ENCODE measurements at regions not wholly inside any gene's neighbourhood (a gene's known extent, or its start where the extent isn't known, plus 50 kb on each side); places are given as distances from the start of the nearest gene placed in this dataset.
"Not testable (repeated sequence)": the region's sequence is repeated elsewhere in the genome, so short reads cannot be mapped to it uniquely, and the experiment has no call there.

DNA sequence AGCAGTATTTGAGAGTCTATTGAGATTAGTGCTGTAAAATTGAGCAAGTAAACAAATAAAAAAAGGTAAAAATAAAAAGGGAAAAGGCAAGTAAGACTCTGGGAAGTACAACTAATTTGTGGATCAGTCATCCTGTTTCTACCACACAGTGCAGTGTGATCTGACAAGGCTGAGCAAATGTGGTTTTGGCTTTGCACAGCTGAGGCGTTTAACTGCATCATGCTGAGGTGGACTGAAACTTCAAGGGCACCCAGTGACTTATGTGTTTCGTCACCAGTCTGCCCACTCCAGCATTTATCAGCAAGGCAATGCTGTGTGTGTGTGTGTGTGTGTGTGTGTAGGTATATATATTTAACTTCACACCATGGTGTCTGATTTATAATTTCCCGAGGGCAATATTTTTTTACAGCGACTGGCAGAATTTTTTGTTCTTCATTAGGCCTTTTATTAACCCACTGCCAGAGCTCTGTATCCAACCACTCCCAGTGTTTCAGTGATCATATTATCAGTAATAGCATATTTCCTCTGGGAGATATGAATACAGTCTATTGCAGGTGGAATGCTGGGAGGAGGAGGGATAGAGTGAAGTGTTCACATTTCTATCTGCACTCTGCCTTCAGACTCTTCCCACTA is 131.5 kb upstream of the SATB1 start:
- Histone ChIP-seq H3K9ac (ENCODE audit: low read depth, low read length) (no peak overlapping the region), H3K9me3 (ENCODE audit: control insufficient read depth, insufficient read depth, low read length) (no peaks in the 10 kb centered on the region), H3K4me1 (ENCODE audit: control insufficient read depth, insufficient read depth, low read length) (peaks cover 9% of the 10 kb centered on the region), H3K27ac (ENCODE audit: low read depth, low read length) (no peak overlapping the region), H3K27me3 (ENCODE audit: control insufficient read depth, insufficient read depth, low read length) (no peaks in the 10 kb centered on the region), H3K4me3 (ENCODE audit: low read depth, low read length) (no peak overlapping the region), H3K36me3 (ENCODE audit: control insufficient read depth, insufficient read depth, low read length) (no peaks in the 10 kb centered on the region)

GRCh38 chr3:18556001-18556408 is 130.9 kb upstream of the SATB1 start:
- H3K9me3 ChIP-seq (ENCODE audit: control insufficient read depth, insufficient read depth, low read length), result no peaks in the 10 kb centered on the region
- H3K4me1 ChIP-seq (ENCODE audit: control insufficient read depth, insufficient read depth, low read length), result peaks cover 9% of the 10 kb centered on the region
- no peak overlapping the region for H3K27ac ChIP-seq (ENCODE audit: low read depth, low read length)
- no peak overlapping the region for H3K9ac ChIP-seq (ENCODE audit: low read depth, low read length)
- no peak overlapping the region for H3K4me3 ChIP-seq (ENCODE audit: low read depth, low read length)
- H3K27me3 ChIP-seq (ENCODE audit: control insufficient read depth, insufficient read depth, low read length), result no peaks in the 10 kb centered on the region
- H3K36me3 ChIP-seq (ENCODE audit: control insufficient read depth, insufficient read depth, low read length), result no peaks in the 10 kb centered on the region

DNA sequence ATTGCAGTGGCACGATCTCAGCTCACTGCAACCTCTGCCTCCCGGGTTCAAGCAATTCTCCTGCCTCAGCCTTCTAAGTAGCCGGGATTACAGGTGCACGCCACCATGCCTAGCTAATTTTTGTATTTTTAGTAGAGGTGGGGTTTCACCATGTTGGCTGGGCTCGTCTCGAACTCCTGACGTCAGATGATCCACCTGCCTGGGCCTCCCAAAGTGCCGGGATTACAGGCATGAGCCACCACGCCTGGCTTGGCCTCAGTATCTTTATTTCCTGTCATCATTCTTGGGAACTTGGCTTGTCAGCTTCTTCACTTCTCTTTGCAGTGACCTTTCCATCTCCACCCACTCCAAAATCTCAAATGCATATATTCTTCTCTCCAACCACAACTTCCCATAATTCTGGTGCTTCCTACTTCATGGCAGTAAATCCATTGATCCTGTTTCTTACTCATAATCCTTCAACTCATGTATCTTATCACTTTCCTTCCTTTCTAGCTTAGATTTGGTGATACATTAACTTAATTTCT is 127.5 kb upstream of the SATB1 start:
- not testable (repeated sequence) for H3K27ac ChIP-seq (ENCODE audit: low read depth, low read length); H3K4me1 ChIP-seq (ENCODE audit: control insufficient read depth, insufficient read depth, low read length); H3K27me3 ChIP-seq (ENCODE audit: control insufficient read depth, insufficient read depth, low read length); H3K9ac ChIP-seq (ENCODE audit: low read depth, low read length); H3K4me3 ChIP-seq (ENCODE audit: low read depth, low read length); H3K9me3 ChIP-seq (ENCODE audit: control insufficient read depth, insufficient read depth, low read length); H3K36me3 ChIP-seq (ENCODE audit: control insufficient read depth, insufficient read depth, low read length)

DNA sequence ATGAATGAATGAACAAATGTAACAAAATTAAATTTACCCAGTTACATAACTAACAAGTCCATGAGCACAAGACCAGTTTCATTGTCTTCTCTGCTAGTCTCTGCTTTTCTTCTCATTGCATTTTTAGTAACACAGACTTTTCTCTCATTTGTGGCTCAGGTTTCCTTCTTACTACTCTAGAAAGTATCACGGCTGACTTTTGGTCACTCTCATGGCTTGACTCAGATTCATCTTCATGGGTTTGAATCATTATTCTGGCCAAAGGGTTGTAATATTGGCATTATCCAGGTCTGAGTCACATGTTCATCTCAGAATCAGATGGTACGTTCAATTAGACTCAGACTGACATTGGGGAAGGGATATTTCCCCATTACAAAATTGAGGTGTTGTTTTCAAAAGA is 121.5 kb upstream of the SATB1 start:
- Histone ChIP-seq H3K27ac (ENCODE audit: low read depth, low read length) (no peak overlapping the region), H3K4me1 (ENCODE audit: control insufficient read depth, insufficient read depth, low read length) (no peaks in the 10 kb centered on the region), H3K36me3 (ENCODE audit: control insufficient read depth, insufficient read depth, low read length) (no peaks in the 10 kb centered on the region), H3K9me3 (ENCODE audit: control insufficient read depth, insufficient read depth, low read length) (no peaks in the 10 kb centered on the region), H3K27me3 (ENCODE audit: control insufficient read depth, insufficient read depth, low read length) (no peaks in the 10 kb centered on the region), H3K9ac (ENCODE audit: low read depth, low read length) (no peak overlapping the region), H3K4me3 (ENCODE audit: low read depth, low read length) (no peak overlapping the region)

DNA sequence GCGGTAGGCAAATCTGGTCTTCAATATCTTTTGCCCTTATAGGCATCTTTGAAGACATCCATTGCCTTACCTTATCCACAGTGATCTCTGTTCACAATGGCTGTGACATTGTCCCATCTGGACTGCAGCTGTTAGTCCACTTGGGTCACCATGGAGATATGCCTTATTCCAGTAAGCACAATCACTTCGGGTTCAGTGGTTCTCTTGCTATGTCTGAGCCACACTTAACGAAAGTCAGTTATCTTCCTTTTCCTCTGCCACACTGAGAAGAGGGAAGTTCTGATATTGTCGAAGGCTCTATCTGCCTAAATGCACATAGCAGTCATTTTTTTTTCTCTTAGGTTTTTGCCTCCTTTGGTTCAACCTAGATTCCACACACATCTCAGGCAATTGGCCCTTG is 119.0 kb upstream of the SATB1 start:
- Histone ChIP-seq H3K9ac (ENCODE audit: low read depth, low read length) (no peak overlapping the region), H3K36me3 (ENCODE audit: control insufficient read depth, insufficient read depth, low read length) (no peaks in the 10 kb centered on the region), H3K27me3 (ENCODE audit: control insufficient read depth, insufficient read depth, low read length) (no peaks in the 10 kb centered on the region), H3K4me1 (ENCODE audit: control insufficient read depth, insufficient read depth, low read length) (no peaks in the 10 kb centered on the region), H3K9me3 (ENCODE audit: control insufficient read depth, insufficient read depth, low read length) (no peaks in the 10 kb centered on the region), H3K4me3 (ENCODE audit: low read depth, low read length) (no peak overlapping the region), H3K27ac (ENCODE audit: low read depth, low read length) (no peak overlapping the region)

- H3K4me1 ChIP-seq (ENCODE audit: control insufficient read depth, insufficient read depth, low read length), result no peaks in the 10 kb centered on the region
- H3K27ac ChIP-seq (ENCODE audit: low read depth, low read length), result no peak overlapping the region
- no peaks in the 10 kb centered on the region for H3K27me3 ChIP-seq (ENCODE audit: control insufficient read depth, insufficient read depth, low read length)
These were observed 113.5 kb upstream of the SATB1 start for GRCh38 chr3:18538463-18539230.

DNA sequence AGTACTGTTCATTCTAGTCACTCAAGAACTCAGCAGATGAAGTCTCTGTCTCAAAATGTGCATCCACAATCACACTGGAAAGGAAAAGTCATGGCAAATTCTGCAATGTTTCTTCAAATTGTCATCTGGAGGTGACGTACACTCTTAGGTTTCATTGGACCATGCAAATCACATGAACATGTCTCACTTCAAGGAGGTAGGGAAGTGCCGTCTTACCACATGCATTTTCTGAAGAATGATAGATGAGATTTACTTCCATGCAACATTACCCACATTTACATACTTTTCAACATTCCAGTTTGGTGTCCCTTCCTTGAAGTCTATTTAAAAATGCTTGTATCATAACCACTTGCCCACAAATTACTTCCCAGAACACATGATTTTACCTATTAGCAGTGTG is 107.9 kb upstream of the SATB1 start:
- Histone ChIP-seq H3K9ac (ENCODE audit: low read depth, low read length) (no peak overlapping the region), H3K27me3 (ENCODE audit: control insufficient read depth, insufficient read depth, low read length) (no peaks in the 10 kb centered on the region), H3K36me3 (ENCODE audit: control insufficient read depth, insufficient read depth, low read length) (no peaks in the 10 kb centered on the region), H3K4me1 (ENCODE audit: control insufficient read depth, insufficient read depth, low read length) (no peaks in the 10 kb centered on the region), H3K4me3 (ENCODE audit: low read depth, low read length) (no peak overlapping the region), H3K9me3 (ENCODE audit: control insufficient read depth, insufficient read depth, low read length) (no peaks in the 10 kb centered on the region), H3K27ac (ENCODE audit: low read depth, low read length) (no peak overlapping the region)

More at GRCh38 chr3:18538463-18539230, 113.5 kb upstream of the SATB1 start:
- no peaks in the 10 kb centered on the region for H3K9me3 ChIP-seq (ENCODE audit: control insufficient read depth, insufficient read depth, low read length)
- H3K4me3 ChIP-seq (ENCODE audit: low read depth, low read length), result no peak overlapping the region
- H3K36me3 ChIP-seq (ENCODE audit: control insufficient read depth, insufficient read depth, low read length), result no peaks in the 10 kb centered on the region
- no peak overlapping the region for H3K9ac ChIP-seq (ENCODE audit: low read depth, low read length)

DNA sequence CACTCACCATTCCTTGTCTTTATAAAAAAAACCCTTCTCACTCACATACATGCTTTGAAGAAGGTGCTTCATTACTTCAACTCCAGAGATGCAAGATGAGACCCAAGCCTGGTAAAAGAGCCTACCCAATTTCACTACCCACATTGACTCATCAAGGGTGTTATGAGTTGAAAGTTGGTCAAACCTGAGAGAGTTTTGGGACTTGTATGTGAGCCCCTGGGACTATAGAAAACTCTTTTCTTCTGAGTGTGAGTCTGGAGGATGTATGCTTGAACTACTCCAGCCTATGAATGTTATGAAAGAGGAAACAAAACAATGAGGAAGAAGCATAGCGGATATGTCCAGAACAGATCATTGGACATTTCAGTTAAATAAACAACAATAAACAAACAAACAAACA is 106.5 kb upstream of the SATB1 start:
- Histone ChIP-seq H3K27me3 (ENCODE audit: control insufficient read depth, insufficient read depth, low read length) (no peaks in the 10 kb centered on the region), H3K9me3 (ENCODE audit: control insufficient read depth, insufficient read depth, low read length) (no peaks in the 10 kb centered on the region), H3K9ac (ENCODE audit: low read depth, low read length) (no peak overlapping the region), H3K4me1 (ENCODE audit: control insufficient read depth, insufficient read depth, low read length) (no peaks in the 10 kb centered on the region), H3K4me3 (ENCODE audit: low read depth, low read length) (no peak overlapping the region), H3K36me3 (ENCODE audit: control insufficient read depth, insufficient read depth, low read length) (no peaks in the 10 kb centered on the region), H3K27ac (ENCODE audit: low read depth, low read length) (no peak overlapping the region)

DNA sequence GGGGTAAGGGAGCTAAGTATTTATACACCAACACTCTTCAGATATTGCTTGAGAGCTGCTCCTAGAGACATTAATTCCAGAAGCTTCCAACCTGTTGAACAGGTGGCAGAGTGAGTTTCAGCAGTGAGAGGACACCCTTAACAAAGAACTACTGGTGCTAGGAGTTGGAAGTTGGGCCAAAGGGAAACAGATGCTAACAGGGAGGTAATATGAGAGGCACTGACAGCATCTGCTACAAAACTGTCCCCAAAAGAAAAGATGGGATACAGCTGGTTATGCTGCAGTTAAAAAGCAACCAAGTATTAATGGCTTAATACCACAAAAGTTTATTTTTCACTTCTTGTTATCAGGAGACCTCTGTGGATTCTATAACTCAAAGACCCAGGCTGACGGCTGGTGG is 104.5 kb upstream of the SATB1 start:
- Histone ChIP-seq H3K4me1 (ENCODE audit: control insufficient read depth, insufficient read depth, low read length) (no peaks in the 10 kb centered on the region), H3K36me3 (ENCODE audit: control insufficient read depth, insufficient read depth, low read length) (no peaks in the 10 kb centered on the region), H3K9ac (ENCODE audit: low read depth, low read length) (no peak overlapping the region), H3K27me3 (ENCODE audit: control insufficient read depth, insufficient read depth, low read length) (no peaks in the 10 kb centered on the region), H3K27ac (ENCODE audit: low read depth, low read length) (no peak overlapping the region), H3K4me3 (ENCODE audit: low read depth, low read length) (no peak overlapping the region), H3K9me3 (ENCODE audit: control insufficient read depth, insufficient read depth, low read length) (no peaks in the 10 kb centered on the region)

DNA sequence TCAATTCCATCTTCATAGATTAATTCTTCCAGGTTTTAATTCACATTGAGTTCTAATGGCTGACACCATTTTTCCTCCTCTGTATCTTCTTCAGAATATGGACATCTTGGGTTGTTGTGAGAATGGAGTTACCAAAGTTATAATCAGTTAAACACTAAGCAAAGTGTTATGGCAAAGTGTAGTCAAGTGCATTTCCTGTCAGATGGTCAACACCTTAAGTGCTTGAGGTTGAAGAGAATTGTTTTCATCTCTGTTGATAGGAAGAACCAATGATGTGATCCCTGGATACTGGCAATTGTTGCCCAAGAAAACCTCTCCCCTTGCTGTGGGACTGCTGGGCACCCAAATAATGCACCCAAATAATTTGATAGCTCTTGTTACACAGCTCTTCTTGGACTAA is 102.6 kb upstream of the SATB1 start:
- Histone ChIP-seq H3K4me3 (ENCODE audit: low read depth, low read length) (no peak overlapping the region), H3K27me3 (ENCODE audit: control insufficient read depth, insufficient read depth, low read length) (no peaks in the 10 kb centered on the region), H3K4me1 (ENCODE audit: control insufficient read depth, insufficient read depth, low read length) (no peaks in the 10 kb centered on the region), H3K9ac (ENCODE audit: low read depth, low read length) (no peak overlapping the region), H3K27ac (ENCODE audit: low read depth, low read length) (no peak overlapping the region), H3K9me3 (ENCODE audit: control insufficient read depth, insufficient read depth, low read length) (no peaks in the 10 kb centered on the region), H3K36me3 (ENCODE audit: control insufficient read depth, insufficient read depth, low read length) (no peaks in the 10 kb centered on the region)

DNA sequence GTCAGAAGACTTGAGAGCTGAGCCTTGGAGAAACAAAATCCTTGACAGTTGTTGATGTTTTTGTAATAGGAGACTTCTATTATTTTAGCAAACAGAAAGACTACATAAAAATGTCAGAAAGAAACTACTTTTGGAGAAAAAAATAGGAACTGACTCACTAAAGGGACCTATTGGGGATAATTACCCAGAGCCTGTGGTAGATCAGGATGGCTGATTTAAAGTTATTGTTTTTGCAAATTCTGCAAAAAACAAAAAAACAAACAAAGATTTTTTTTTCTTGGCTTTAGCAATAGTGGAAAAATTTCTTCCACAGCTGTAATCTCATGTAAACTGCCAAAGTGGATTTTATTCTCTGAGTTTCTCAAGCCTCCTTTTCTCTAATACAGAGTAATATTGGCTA is 101.5 kb upstream of the SATB1 start:
- H3K27ac ChIP-seq (ENCODE audit: low read depth, low read length), result no peak overlapping the region
- no peak overlapping the region for H3K4me3 ChIP-seq (ENCODE audit: low read depth, low read length)
- no peaks in the 10 kb centered on the region for H3K36me3 ChIP-seq (ENCODE audit: control insufficient read depth, insufficient read depth, low read length)
- H3K9ac ChIP-seq (ENCODE audit: low read depth, low read length), result no peak overlapping the region
- H3K9me3 ChIP-seq (ENCODE audit: control insufficient read depth, insufficient read depth, low read length), result no peaks in the 10 kb centered on the region
- no peaks in the 10 kb centered on the region for H3K27me3 ChIP-seq (ENCODE audit: control insufficient read depth, insufficient read depth, low read length)
- no peaks in the 10 kb centered on the region for H3K4me1 ChIP-seq (ENCODE audit: control insufficient read depth, insufficient read depth, low read length)

All from HUES48 (cell line).